ENCODE measurements at regions not wholly inside any gene's neighbourhood (a gene's known extent, or its start where the extent isn't known, plus 50 kb on each side); places are given as distances from the start of the nearest gene placed in this dataset.

DNA sequence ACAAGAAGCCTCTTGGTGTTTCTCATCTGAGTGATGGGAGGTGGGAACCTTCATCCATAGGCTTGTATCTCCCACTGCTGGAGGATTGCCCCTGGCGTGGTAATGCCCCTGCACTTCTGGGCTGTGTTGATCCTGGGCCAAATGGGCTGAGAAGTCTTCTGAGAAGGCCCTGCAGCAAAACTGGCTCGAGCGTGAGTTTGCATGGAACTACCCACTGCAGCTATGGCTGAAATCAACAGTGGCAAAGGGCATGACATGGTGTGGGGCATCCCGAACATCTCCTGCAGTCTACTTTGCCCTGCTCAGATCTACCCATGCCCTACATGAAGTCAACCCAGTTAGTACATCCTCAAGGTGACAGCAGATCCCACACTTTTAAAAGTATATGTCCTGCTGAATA lies 130.6 kb downstream of the NRN1 start:
- TF ChIP-seq, protein P1, sequence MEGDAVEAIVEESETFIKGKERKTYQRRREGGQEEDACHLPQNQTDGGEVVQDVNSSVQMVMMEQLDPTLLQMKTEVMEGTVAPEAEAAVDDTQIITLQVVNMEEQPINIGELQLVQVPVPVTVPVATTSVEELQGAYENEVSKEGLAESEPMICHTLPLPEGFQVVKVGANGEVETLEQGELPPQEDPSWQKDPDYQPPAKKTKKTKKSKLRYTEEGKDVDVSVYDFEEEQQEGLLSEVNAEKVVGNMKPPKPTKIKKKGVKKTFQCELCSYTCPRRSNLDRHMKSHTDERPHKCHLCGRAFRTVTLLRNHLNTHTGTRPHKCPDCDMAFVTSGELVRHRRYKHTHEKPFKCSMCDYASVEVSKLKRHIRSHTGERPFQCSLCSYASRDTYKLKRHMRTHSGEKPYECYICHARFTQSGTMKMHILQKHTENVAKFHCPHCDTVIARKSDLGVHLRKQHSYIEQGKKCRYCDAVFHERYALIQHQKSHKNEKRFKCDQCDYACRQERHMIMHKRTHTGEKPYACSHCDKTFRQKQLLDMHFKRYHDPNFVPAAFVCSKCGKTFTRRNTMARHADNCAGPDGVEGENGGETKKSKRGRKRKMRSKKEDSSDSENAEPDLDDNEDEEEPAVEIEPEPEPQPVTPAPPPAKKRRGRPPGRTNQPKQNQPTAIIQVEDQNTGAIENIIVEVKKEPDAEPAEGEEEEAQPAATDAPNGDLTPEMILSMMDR (IDR thresholded peaks at IDR 0.05), result no peak
- no peak for TF ChIP-seq EZH2 (IDR thresholded peaks at IDR 0.05)

Measured in neural progenitor cell (in vitro differentiated cells).